Loucy (cell line): ENCODE measurements at regions not wholly inside any gene's neighbourhood (a gene's known extent, or its start where the extent isn't known, plus 50 kb on each side); places are given as distances from the start of the nearest gene placed in this dataset.

Experiments
- H2AFZ ChIP-seq: fragments of 200-600 bp; sonication (generic); 2 replicates; pipeline ENCODE4 v1.6.0; 2016; ENCODE audit warnings: antibody characterized with exemption, mild to moderate bottlenecking, low read length, moderate library complexity
- H3F3A ChIP-seq: fragments of 200-600 bp; 2 replicates; pipeline ENCODE4 v1.6.0; 2016; ENCODE audit warnings: antibody characterized with exemption, low read depth, mild to moderate bottlenecking
- H3K27me3 ChIP-seq: fragments of 200-600 bp; sonication (generic); 2 replicates; pipeline ENCODE4 v1.6.1; 2014; ENCODE audit warnings: low read length, mild to moderate bottlenecking; ENCODE audit not compliant: insufficient read depth, poor library complexity, severe bottlenecking
- H3K36me3 ChIP-seq: fragments of 200-600 bp; sonication (generic); 2 replicates; pipeline ENCODE4 v1.6.1; 2016; ENCODE audit warnings: low read length; ENCODE audit not compliant: insufficient read depth
- H3K4me1 ChIP-seq: fragments of 200-600 bp; sonication (generic); 2 replicates; pipeline ENCODE4 v1.5.1; 2014; ENCODE audit warnings: low read length, mild to moderate bottlenecking; ENCODE audit not compliant: insufficient read depth, poor library complexity, severe bottlenecking
- H3K4me2 ChIP-seq: fragments of 200-600 bp; sonication (generic); 2 replicates; pipeline ENCODE4 v1.6.0; 2014; ENCODE audit warnings: antibody characterized with exemption, low read length, low read depth, mild to moderate bottlenecking; ENCODE audit not compliant: poor library complexity, severe bottlenecking
- H3K4me3 ChIP-seq: fragments of 200-600 bp; sonication (generic); 2 replicates; pipeline ENCODE4 v1.5.1; 2014; ENCODE audit warnings: low read length, mild to moderate bottlenecking, mixed read lengths; ENCODE audit not compliant: poor library complexity, severe bottlenecking
- H3K79me2 ChIP-seq: fragments of 200-600 bp; sonication (generic); 2 replicates; pipeline ENCODE4 v1.6.1; 2014; ENCODE audit warnings: low read length; ENCODE audit not compliant: insufficient read depth
- H3K9ac ChIP-seq: fragments of 200-600 bp; sonication (generic); 2 replicates; pipeline ENCODE4 v1.6.0; 2014; ENCODE audit warnings: mild to moderate bottlenecking, low read depth, low read length, moderate library complexity; ENCODE audit not compliant: poor library complexity, severe bottlenecking
- H3K9me2 ChIP-seq: fragments of 200-600 bp; sonication (generic); replicated peaks from 2 replicates; pipeline ENCODE4 v1.6.1; 2016; ENCODE audit warnings: low read depth, low read length, mixed read lengths
- H3K9me3 ChIP-seq: fragments of 200-600 bp; sonication (generic); 2 replicates; pipeline ENCODE4 v1.6.1; 2014; ENCODE audit warnings: mild to moderate bottlenecking, antibody characterized with exemption, low read length, low read depth; ENCODE audit not compliant: insufficient read depth
- H4K20me1 ChIP-seq: fragments of 200-600 bp; sonication (generic); 2 replicates; pipeline ENCODE4 v1.6.0; 2014; ENCODE audit warnings: antibody characterized with exemption, low read length, mild to moderate bottlenecking; ENCODE audit not compliant: insufficient read depth, poor library complexity, severe bottlenecking
- EZH2phosphoT487 ChIP-seq: fragments of 200-600 bp; IDR thresholded peaks from 2 replicates; pipeline ENCODE4 v1.6.1; 2018; ENCODE audit warnings: antibody characterized with exemption, mild to moderate bottlenecking, moderate library complexity, borderline replicate concordance
- TF ChIP-seq, protein P1 (sequence below): fragments of 200-600 bp; sonication (generic); conservative IDR thresholded peaks from 2 replicates; pipeline ENCODE4 v1.5.1; 2014; ENCODE audit warnings: mild to moderate bottlenecking, antibody characterized with exemption, low read length

DNA sequence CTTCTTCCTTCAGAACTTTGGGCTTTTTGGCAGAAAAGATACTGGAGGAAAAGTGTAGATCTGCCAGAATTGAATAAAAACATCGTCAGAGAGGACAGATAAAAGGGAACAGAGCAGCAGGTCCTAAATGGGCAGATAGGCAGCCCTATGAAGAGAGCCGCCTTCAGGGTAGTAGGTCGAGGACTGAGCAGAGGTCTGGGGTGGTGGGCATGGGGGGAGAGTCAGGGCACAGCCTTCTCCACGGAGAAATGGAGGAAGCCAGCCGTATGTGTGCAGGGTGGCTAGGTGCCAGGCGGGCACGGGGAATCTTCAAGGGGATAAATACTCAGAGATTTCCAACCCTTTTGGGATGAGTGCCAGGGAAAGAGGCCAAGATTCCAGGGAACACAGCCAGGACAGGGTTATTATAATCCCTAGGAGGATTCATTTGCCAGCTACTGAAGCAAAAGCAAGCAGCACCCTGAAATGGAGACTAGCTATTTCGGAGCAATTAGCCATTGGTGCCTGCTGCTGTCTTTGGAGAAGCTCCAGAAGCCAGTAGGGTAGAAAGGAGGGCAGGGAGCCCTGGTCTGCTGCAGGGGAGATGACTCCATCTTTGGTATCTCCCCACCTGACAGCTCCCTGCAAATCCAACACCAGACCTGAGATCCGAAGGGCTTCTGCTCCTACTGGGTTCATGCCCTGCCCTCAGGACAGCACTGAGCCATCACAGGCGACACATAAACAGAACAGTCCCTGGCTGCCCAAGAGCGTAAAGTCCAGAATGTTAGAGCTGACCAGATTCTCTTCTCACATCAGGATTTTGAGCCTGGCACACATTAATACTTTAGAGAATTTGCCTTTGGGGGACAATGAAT is 174.5 kb upstream of the NTM start:
- H3K9me2 ChIP-seq, result no peaks in the 10 kb centered on the region

DNA sequence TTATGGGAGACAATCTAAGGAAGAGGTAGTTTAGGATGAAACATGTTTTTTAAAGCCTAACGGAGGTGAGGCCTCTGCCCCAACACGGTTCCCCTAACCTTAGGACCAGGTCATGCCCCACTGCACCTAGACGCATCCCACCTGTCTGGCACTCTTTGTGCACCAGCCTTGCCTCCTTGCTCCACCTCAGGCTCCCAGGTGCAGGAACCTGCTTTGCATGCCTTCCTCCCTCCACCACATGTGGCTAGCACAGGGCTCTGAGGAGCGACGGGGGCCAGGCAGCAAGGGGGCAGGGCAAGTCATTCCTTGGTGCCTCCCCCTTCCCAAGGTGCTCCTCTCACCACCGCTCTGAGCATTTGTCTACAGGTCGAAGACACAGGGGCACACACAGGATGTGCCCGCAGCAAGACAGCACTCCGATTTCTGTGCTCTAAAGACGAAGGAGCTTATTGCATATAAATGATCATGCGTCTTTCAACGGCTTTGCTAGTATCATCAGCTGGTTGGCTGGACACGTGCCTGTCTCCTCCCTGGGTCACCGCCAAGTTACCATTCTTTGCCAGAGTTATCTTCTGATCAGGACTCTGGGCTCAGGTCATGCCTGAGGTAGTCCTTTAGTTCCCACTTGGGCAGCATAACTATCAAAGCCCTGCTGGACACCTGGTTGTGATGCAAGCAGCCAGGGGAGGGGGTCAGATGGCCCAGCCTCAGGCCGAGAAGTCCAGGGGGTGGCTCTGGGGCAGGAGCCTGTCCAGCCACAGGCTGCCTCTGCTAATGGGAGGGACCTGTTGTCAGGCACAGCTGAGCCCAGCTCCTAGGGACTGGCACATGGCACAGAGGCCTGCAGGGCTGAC is 172.0 kb upstream of the NTM start:
- Histone ChIP-seq H3K9ac (no peak overlapping the region), H2AFZ (no peak overlapping the region), H3F3A (no peaks in the 10 kb centered on the region), H3K4me1 (no peaks in the 10 kb centered on the region), H3K4me3 (no peak overlapping the region), H3K36me3 (no peaks in the 10 kb centered on the region), H4K20me1 (no peaks in the 10 kb centered on the region), H3K9me3 (no peaks in the 10 kb centered on the region), H3K27me3 (no peaks in the 10 kb centered on the region), H3K79me2 (no peaks in the 10 kb centered on the region), H3K4me2 (no peak overlapping the region), H3K9me2 (no peaks in the 10 kb centered on the region)
- TF ChIP-seq, protein P1, sequence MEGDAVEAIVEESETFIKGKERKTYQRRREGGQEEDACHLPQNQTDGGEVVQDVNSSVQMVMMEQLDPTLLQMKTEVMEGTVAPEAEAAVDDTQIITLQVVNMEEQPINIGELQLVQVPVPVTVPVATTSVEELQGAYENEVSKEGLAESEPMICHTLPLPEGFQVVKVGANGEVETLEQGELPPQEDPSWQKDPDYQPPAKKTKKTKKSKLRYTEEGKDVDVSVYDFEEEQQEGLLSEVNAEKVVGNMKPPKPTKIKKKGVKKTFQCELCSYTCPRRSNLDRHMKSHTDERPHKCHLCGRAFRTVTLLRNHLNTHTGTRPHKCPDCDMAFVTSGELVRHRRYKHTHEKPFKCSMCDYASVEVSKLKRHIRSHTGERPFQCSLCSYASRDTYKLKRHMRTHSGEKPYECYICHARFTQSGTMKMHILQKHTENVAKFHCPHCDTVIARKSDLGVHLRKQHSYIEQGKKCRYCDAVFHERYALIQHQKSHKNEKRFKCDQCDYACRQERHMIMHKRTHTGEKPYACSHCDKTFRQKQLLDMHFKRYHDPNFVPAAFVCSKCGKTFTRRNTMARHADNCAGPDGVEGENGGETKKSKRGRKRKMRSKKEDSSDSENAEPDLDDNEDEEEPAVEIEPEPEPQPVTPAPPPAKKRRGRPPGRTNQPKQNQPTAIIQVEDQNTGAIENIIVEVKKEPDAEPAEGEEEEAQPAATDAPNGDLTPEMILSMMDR, result no peak

More for the DNA sequence above, 174.5 kb upstream of the NTM start:
- no peak for TF ChIP-seq EZH2phosphoT487
- TF ChIP-seq, protein P1, result no peak
- Histone ChIP-seq H3K79me2 (no peaks in the 10 kb centered on the region), H3K9ac (no peak overlapping the region), H3K9me3 (no peaks in the 10 kb centered on the region), H3K27me3 (no peaks in the 10 kb centered on the region), H2AFZ (no peak overlapping the region), H3K4me3 (no peak overlapping the region), H3K4me1 (no peaks in the 10 kb centered on the region), H3F3A (no peaks in the 10 kb centered on the region), H4K20me1 (no peaks in the 10 kb centered on the region), H3K36me3 (no peaks in the 10 kb centered on the region), H3K4me2 (no peak overlapping the region)

DNA sequence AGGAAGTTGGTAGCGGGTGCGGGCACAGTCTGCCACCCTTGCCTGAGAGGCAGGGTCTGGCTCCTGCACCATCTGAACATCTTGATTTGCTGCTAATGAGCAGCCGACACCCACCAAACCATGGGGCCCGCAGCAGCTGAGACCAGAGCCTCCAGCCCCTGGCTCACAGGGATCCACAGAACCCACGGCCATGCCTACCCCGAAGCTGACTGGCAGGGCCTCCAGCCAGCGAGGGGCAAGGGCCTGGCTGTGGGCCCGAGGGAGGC is 171.5 kb upstream of the NTM start:
- H3K27me3 ChIP-seq, result no peaks in the 10 kb centered on the region

More for the DNA sequence above, 171.5 kb upstream of the NTM start:
- Histone ChIP-seq H4K20me1 (no peaks in the 10 kb centered on the region), H2AFZ (no peak overlapping the region), H3K4me1 (no peaks in the 10 kb centered on the region), H3K4me2 (no peak overlapping the region), H3F3A (no peaks in the 10 kb centered on the region), H3K4me3 (no peak overlapping the region), H3K36me3 (no peaks in the 10 kb centered on the region), H3K79me2 (no peaks in the 10 kb centered on the region), H3K9me2 (no peaks in the 10 kb centered on the region), H3K9ac (no peak overlapping the region), H3K9me3 (no peaks in the 10 kb centered on the region)
- TF ChIP-seq EZH2phosphoT487, result no peak
- TF ChIP-seq, protein P1, result no peak
